SK-N-SH (cell line): ENCODE measurements at regions not wholly inside any gene's neighbourhood (a gene's known extent, or its start where the extent isn't known, plus 50 kb on each side); places are given as distances from the start of the nearest gene placed in this dataset.

ENCODE experiments used
- CTCF ChIA-PET: fragments of 300-600, 350-600 bp; formaldehyde crosslinking; extraction: SDS; loops from one replicate; lab custom pipeline; 2021; lab: Yijun Ruan, JAX
- POLR2A ChIA-PET: fragments of 350-600 bp; sonication (Branson Sonifier 250); formaldehyde crosslinking; extraction: SDS; loops from one replicate; lab custom pipeline; 2020; ENCODE audit warnings: antibody characterized with exemption, inconsistent platforms; lab: Yijun Ruan, JAX
- DNase-seq: peaks from one replicate; pipeline ENCODE4 v3.0.0; 2012
- H2AFZ ChIP-seq: fragments of 200-600 bp; sonication (generic); 2 replicates; pipeline ENCODE4 v1.8.1; 2016; ENCODE audit warnings: antibody characterized with exemption, mild to moderate bottlenecking, low read depth
- H3F3A ChIP-seq: fragments of 200-600 bp; sonication (generic); replicated peaks from 2 replicates; pipeline ENCODE3; 2016; ENCODE audit warnings: antibody characterized with exemption, mild to moderate bottlenecking; ENCODE audit not compliant: insufficient read depth
- H3K27ac ChIP-seq, 2 experiments: fragments of 200-500 bp in 1 of 2; fragments of 200-600 bp in 1 of 2; sonication (Bioruptor generic) in 1 of 2; sonication (generic), shearing (Covaris generic) in 1 of 2; 2 replicates each; pipeline versions ENCODE4 v1.5.1 to v1.6.1; 2014 to 2016; ENCODE audit warnings: low read depth in 2 of 2, inconsistent platforms in 1 of 2, low read length in 1 of 2, mild to moderate bottlenecking in 1 of 2, mixed read lengths in 1 of 2
- H3K27me3 ChIP-seq: fragments of 200-600 bp; sonication (generic), shearing (Covaris generic); 2 replicates; pipeline ENCODE4 v1.6.1; 2016; ENCODE audit warnings: mixed run types; ENCODE audit not compliant: insufficient read depth
- H3K36me3 ChIP-seq, 2 experiments: fragments of 200-500 bp in 1 of 2; fragments of 200-600 bp in 1 of 2; sonication (Bioruptor generic) in 1 of 2; sonication (generic) in 1 of 2; replicated peaks in 1 of 2; 2 replicates each; pipeline versions ENCODE3 to v1.5.1; 2014 to 2016; ENCODE audit warnings: low read length in 1 of 2, mild to moderate bottlenecking in 1 of 2; ENCODE audit not compliant: insufficient read depth in 2 of 2, control insufficient read depth in 1 of 2
- H3K4me1 ChIP-seq, 2 experiments: fragments of 200-500 bp in 1 of 2; fragments of 200-600 bp in 1 of 2; sonication (Bioruptor generic) in 1 of 2; sonication (generic), shearing (Covaris generic) in 1 of 2; 2 replicates each; pipeline versions ENCODE4 v1.5.1 to v1.6.1; 2014 to 2016; ENCODE audit warnings: low read depth in 1 of 2, low read length in 1 of 2, mixed run types in 1 of 2; ENCODE audit not compliant: insufficient read depth in 2 of 2, control insufficient read depth in 1 of 2
- H3K4me2 ChIP-seq: fragments of 200-600 bp; sonication (generic), shearing (Covaris generic); 2 replicates; pipeline ENCODE4 v1.6.1; 2017; ENCODE audit warnings: mixed run types
- H3K4me3 ChIP-seq, 2 experiments: fragments of 200-500 bp in 1 of 2; fragments of 200-600 bp in 1 of 2; sonication (Bioruptor generic) in 1 of 2; sonication (generic), shearing (Covaris generic) in 1 of 2; 2 replicates each; pipeline versions ENCODE4 v1.5.1 to v1.8.1; 2014 to 2016; ENCODE audit warnings: low read depth in 2 of 2, inconsistent platforms in 1 of 2, low read length in 1 of 2, mild to moderate bottlenecking in 1 of 2, mixed read lengths in 1 of 2, moderate library complexity in 1 of 2
- H3K79me2 ChIP-seq: fragments of 200-600 bp; sonication (generic); 2 replicates; pipeline ENCODE4 v1.8.1; 2017; ENCODE audit warnings: mild to moderate bottlenecking; ENCODE audit not compliant: insufficient read depth
- H3K9ac ChIP-seq: fragments of 200-600 bp; sonication (generic); 2 replicates; pipeline ENCODE4 v1.6.1; 2017; ENCODE audit warnings: mixed run types
- H3K9me2 ChIP-seq: fragments of 200-600 bp; sonication (generic); 2 replicates; pipeline ENCODE4 v1.6.1; 2017; ENCODE audit warnings: mixed run types
- H3K9me3 ChIP-seq: fragments of 200-600 bp; sonication (generic); 2 replicates; pipeline ENCODE4 v1.6.1; 2017; ENCODE audit warnings: mixed run types, mild to moderate bottlenecking, moderate library complexity
- H4K20me1 ChIP-seq: fragments of 200-600 bp; sonication (generic); 2 replicates; pipeline ENCODE4 v1.6.1; 2017; ENCODE audit warnings: mild to moderate bottlenecking, mixed run types; ENCODE audit not compliant: insufficient read depth
- ELF1 ChIP-seq: IDR thresholded peaks from 2 replicates; pipeline ENCODE4 v1.4.0; 2012
- FOSL2 ChIP-seq: IDR thresholded peaks from 2 replicates; pipeline ENCODE4 v1.4.0; 2012; ENCODE audit warnings: low read depth, mild to moderate bottlenecking, moderate library complexity, borderline replicate concordance
- FOXJ3 ChIP-seq: sonication (generic); formaldehyde crosslinking; IDR thresholded peaks from 2 replicates; pipeline ENCODE4 v1.5.1; 2020; ENCODE audit warnings: mild to moderate bottlenecking, missing genetic modification reagents
- MEF2A ChIP-seq: IDR thresholded peaks from 2 replicates; pipeline ENCODE4 v1.4.0; 2012; ENCODE audit warnings: low read depth, borderline replicate concordance
- MXI1 ChIP-seq: IDR thresholded peaks from 2 replicates; pipeline ENCODE4 v1.6.1; 2012; ENCODE audit warnings: mild to moderate bottlenecking, low read depth, low read length, improper control_type of control experiment
- NRF1 ChIP-seq: IDR thresholded peaks from 2 replicates; pipeline ENCODE4 v1.6.1; 2012; ENCODE audit warnings: low read depth, mild to moderate bottlenecking, low read length
- POLR2AphosphoS5 ChIP-seq: IDR thresholded peaks from 2 replicates; pipeline ENCODE4 v1.6.1; 2012; ENCODE audit warnings: low read depth, low read length
- REST ChIP-seq: IDR thresholded peaks from 2 replicates; pipeline ENCODE4 v1.6.1; 2012; ENCODE audit warnings: mild to moderate bottlenecking, low read depth, low read length, moderate library complexity
- RFX5 ChIP-seq: IDR thresholded peaks from 2 replicates; pipeline ENCODE4 v1.6.1; 2012; ENCODE audit warnings: mild to moderate bottlenecking, improper control_type of control experiment, low read length
- RXRA ChIP-seq: IDR thresholded peaks from 2 replicates; pipeline ENCODE4 v1.4.0; 2012; ENCODE audit warnings: low read depth, mild to moderate bottlenecking, borderline replicate concordance
- SMC3 ChIP-seq: IDR thresholded peaks from 2 replicates; pipeline ENCODE4 v1.6.1; 2012; ENCODE audit warnings: low read depth, low read length, improper control_type of control experiment
- TCF12 ChIP-seq: IDR thresholded peaks from 2 replicates; pipeline ENCODE4 v1.4.0; 2012
- ZBTB33 ChIP-seq: IDR thresholded peaks from 2 replicates; pipeline ENCODE4 v1.4.0; 2012; ENCODE audit warnings: low read depth, borderline replicate concordance
- TF ChIP-seq, protein P1 (sequence below): IDR thresholded peaks from 2 replicates; pipeline ENCODE4; 2012
- TF ChIP-seq, protein P2 (sequence below): IDR thresholded peaks from 2 replicates; pipeline ENCODE4 v1.4.0; 2012; ENCODE audit warnings: low read depth, borderline replicate concordance

DNA sequence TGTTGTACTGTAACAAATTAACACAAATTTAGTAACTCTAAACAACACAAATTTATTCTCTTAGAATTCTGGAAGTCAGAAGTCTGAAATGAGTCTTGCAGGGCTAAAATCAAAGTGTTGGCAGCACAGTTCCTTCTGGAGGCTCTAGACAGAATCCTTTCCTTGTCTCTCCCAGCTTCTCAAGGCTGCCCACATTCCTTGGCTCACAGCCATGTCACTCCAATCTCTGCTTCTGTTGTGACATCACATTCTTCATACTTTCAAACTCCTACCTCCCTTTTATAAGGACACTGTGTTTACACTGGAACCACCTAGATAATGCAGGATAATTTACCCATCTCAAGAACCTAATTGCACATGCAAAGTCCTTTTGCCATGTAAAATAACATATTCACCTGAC, 225.0 kb upstream of the PRMT6 start:
- no peak overlapping the region for H3K4me2 ChIP-seq
- DNase-seq, result no peak
- ChIA-PET POLR2A (no interaction called here), CTCF (no interaction called here)
- no peaks in the 10 kb centered on the region for H3K36me3 ChIP-seq
- H3K9me2 ChIP-seq, result no peaks in the 10 kb centered on the region
- H3F3A ChIP-seq, result no peaks in the 10 kb centered on the region
- H4K20me1 ChIP-seq, result no peaks in the 10 kb centered on the region
- H3K27me3 ChIP-seq, result no peaks in the 10 kb centered on the region
- TF ChIP-seq MEF2A (no peak), FOSL2 (no peak), RXRA (no peak), ZBTB33 (no peak), POLR2AphosphoS5 (no peak), SMC3 (no peak), NRF1 (no peak), RFX5 (no peak), ELF1 (no peak), FOXJ3 (no peak), MXI1 (no peak), REST (no peak), TCF12 (no peak)
- TF ChIP-seq, protein P1, sequence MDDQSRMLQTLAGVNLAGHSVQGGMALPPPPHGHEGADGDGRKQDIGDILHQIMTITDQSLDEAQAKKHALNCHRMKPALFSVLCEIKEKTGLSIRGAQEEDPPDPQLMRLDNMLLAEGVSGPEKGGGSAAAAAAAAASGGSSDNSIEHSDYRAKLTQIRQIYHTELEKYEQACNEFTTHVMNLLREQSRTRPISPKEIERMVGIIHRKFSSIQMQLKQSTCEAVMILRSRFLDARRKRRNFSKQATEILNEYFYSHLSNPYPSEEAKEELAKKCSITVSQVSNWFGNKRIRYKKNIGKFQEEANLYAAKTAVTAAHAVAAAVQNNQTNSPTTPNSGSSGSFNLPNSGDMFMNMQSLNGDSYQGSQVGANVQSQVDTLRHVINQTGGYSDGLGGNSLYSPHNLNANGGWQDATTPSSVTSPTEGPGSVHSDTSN, result no peak
- TF ChIP-seq, protein P2, sequence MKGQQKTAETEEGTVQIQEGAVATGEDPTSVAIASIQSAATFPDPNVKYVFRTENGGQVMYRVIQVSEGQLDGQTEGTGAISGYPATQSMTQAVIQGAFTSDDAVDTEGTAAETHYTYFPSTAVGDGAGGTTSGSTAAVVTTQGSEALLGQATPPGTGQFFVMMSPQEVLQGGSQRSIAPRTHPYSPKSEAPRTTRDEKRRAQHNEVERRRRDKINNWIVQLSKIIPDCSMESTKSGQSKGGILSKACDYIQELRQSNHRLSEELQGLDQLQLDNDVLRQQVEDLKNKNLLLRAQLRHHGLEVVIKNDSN, result no peak
- H3K4me1 ChIP-seq, result no peaks in the 10 kb centered on the region
- H3K27ac ChIP-seq, result no peak overlapping the region
- H3K9me3 ChIP-seq, result no peaks in the 10 kb centered on the region
- H3K9ac ChIP-seq, result no peak overlapping the region
- H3K4me3 ChIP-seq, result no peak overlapping the region
- H2AFZ ChIP-seq, result no peak overlapping the region
- no peaks in the 10 kb centered on the region for H3K79me2 ChIP-seq
